NCI-H2227 (cell line): ENCODE measurements at regions not wholly inside any gene's neighbourhood (a gene's known extent, or its start where the extent isn't known, plus 50 kb on each side); places are given as distances from the start of the nearest gene placed in this dataset.
"Not testable (repeated sequence)": the region's sequence is repeated elsewhere in the genome, so short reads cannot be mapped to it uniquely, and the experiment has no call there.

Experiments
- DNase-seq: peaks from one replicate; lab custom pipeline; 2025; ENCODE audit not compliant: unreplicated experiment; lab: John Stamatoyannopoulos, UW

GRCh38 chr1:29934255-29934772 is 698.0 kb downstream of the PTPRU start:
- no peak for DNase-seq

- DNase-seq = peak; percentile 35
Observed at GRCh38 chr1:29933067-29933466, 696.7 kb downstream of the PTPRU start.

- no peak for DNase-seq
Observed at GRCh38 chr1:29932626-29933025, 696.3 kb downstream of the PTPRU start.

- DNase-seq = no peak
Observed at GRCh38 chr1:29931477-29932175, 695.3 kb downstream of the PTPRU start.

GRCh38 chr1:29925058-29925457 is 688.7 kb downstream of the PTPRU start:
- DNase-seq = no peak

- no peak for DNase-seq
Observed at GRCh38 chr1:29924017-29924431, 687.7 kb downstream of the PTPRU start.

GRCh38 chr1:29921741-29922140 is 685.4 kb downstream of the PTPRU start:
- DNase-seq = no peak

- DNase-seq = no peak
Observed at GRCh38 chr1:29920784-29921183, 684.5 kb downstream of the PTPRU start.

GRCh38 chr1:29920316-29920715 is 684.0 kb downstream of the PTPRU start:
- DNase-seq = no peak

- DNase-seq = not testable (repeated sequence)
Observed at GRCh38 chr1:29919041-29919440, 682.7 kb downstream of the PTPRU start.

GRCh38 chr1:29916656-29917369 is 680.5 kb downstream of the PTPRU start:
- no peak for DNase-seq

- DNase-seq = no peak
Observed at GRCh38 chr1:29914936-29915335, 678.6 kb downstream of the PTPRU start.

- no peak for DNase-seq
Observed at GRCh38 chr1:29912425-29912824, 676.1 kb downstream of the PTPRU start.

- no peak for DNase-seq
Observed at GRCh38 chr1:29909962-29910361, 673.6 kb downstream of the PTPRU start.

- no peak for DNase-seq
Observed at GRCh38 chr1:29907596-29907995, 671.3 kb downstream of the PTPRU start.

- no peak for DNase-seq
Observed at GRCh38 chr1:29906927-29907326, 670.6 kb downstream of the PTPRU start.

GRCh38 chr1:29903548-29904166 is 667.3 kb downstream of the PTPRU start:
- no peak for DNase-seq

- DNase-seq = peak; percentile 72
Observed at GRCh38 chr1:29901624-29902325, 665.5 kb downstream of the PTPRU start.

GRCh38 chr1:29900712-29901111 is 664.4 kb downstream of the PTPRU start:
- no peak for DNase-seq

- DNase-seq = peak; percentile 51
Observed at GRCh38 chr1:29900104-29900679, 663.9 kb downstream of the PTPRU start.
